Suprapubic skin (tissue), 4 donors: ENCODE measurements at regions not wholly inside any gene's neighbourhood (a gene's known extent, or its start where the extent isn't known, plus 50 kb on each side); places are given as distances from the start of the nearest gene placed in this dataset.
"Not testable (repeated sequence)": the region's sequence is repeated elsewhere in the genome, so short reads cannot be mapped to it uniquely, and the experiment has no call there.

Experiments used
- DNase-seq, 2 donors: peaks; one replicate each; pipeline ENCODE4 v3.0.0-alpha.2; 2019; ENCODE audit warnings: low spot score in 2 of 2
- H3K27ac ChIP-seq: fragments of 200-600 bp; sonication (generic); one replicate; pipeline ENCODE4 v1.5.1; 2019
- H3K27me3 ChIP-seq: fragments of 200-600 bp; sonication (generic); one replicate; pipeline ENCODE4 v1.5.1; 2019
- H3K36me3 ChIP-seq: fragments of 200-600 bp; sonication (generic); one replicate; pipeline ENCODE4 v1.5.1; 2019
- H3K4me1 ChIP-seq: fragments of 200-600 bp; sonication (generic); one replicate; pipeline ENCODE4 v1.5.1; 2019
- H3K4me3 ChIP-seq: fragments of 200-600 bp; sonication (generic); one replicate; pipeline ENCODE4 v1.5.1; 2019; ENCODE audit warnings: mild to moderate bottlenecking
- H3K9me3 ChIP-seq: fragments of 200-600 bp; sonication (generic); one replicate; pipeline ENCODE4 v1.5.1; 2019
- CTCF ChIP-seq, 2 donors: fragments of 200-600 bp in 1 of 2; fragments of 450-650 bp in 1 of 2; sonication (generic) in 1 of 2; IDR thresholded peaks; one replicate each; pipeline ENCODE4 v1.5.1; 2016 to 2019; ENCODE audit warnings: antibody characterized with exemption in 2 of 2, mild to moderate bottlenecking in 1 of 2, moderate library complexity in 1 of 2
- EP300 ChIP-seq: sonication (generic); formaldehyde crosslinking; IDR thresholded peaks from one replicate; pipeline ENCODE4 v1.6.1; 2017; ENCODE audit warnings: antibody characterized with exemption
- POLR2A ChIP-seq, 2 donors: fragments of 450-650 bp; IDR thresholded peaks; one replicate each; pipeline ENCODE4 v1.6.1; 2017; ENCODE audit warnings: antibody characterized with exemption in 2 of 2, mild to moderate bottlenecking in 2 of 2, moderate library complexity in 2 of 2
- POLR2AphosphoS5 ChIP-seq, 3 donors: sonication (generic); formaldehyde crosslinking; IDR thresholded peaks; one replicate each; pipeline ENCODE4 v1.6.1; 2017; ENCODE audit warnings: antibody characterized with exemption in 3 of 3
- WGBS: methylation state at CpG from one replicate; pipeline ENCODE4 v1.1.5; 2018; 5-methylcytosine and 5-hydroxymethylcytosine counted together

- no peak overlapping the region for H3K4me3 ChIP-seq
- H3K4me1 ChIP-seq = no peaks in the 10 kb centered on the region
- WGBS = 13% methylated on average over 5 of the region's 5 CpGs
- DNase-seq = no peak
- no peaks in the 10 kb centered on the region for H3K9me3 ChIP-seq
- no peak overlapping the region for H3K27ac ChIP-seq
- no peak for TF ChIP-seq EP300
- no peak for TF ChIP-seq POLR2A (IDR thresholded peaks at IDR 0.05)
- no peak for TF ChIP-seq POLR2AphosphoS5 (IDR thresholded peaks at IDR 0.05)
- TF ChIP-seq CTCF (IDR thresholded peaks at IDR 0.05) = no peak
- no peaks in the 10 kb centered on the region for H3K36me3 ChIP-seq
- peaks cover 11% of the 10 kb centered on the region for H3K27me3 ChIP-seq
Measured at GRCh38 chr12:5171701-5172100, 128.0 kb downstream of the KCNA5 start.

- Histone ChIP-seq H3K9me3 (no peaks in the 10 kb centered on the region), H3K36me3 (no peaks in the 10 kb centered on the region), H3K27ac (no peak overlapping the region), H3K27me3 (peaks cover 11% of the 10 kb centered on the region), H3K4me1 (no peaks in the 10 kb centered on the region), H3K4me3 (no peak overlapping the region)
- 45% methylated on average over 10 of the region's 10 CpGs for WGBS
- TF ChIP-seq POLR2A (IDR thresholded peaks at IDR 0.05) (no peak), POLR2AphosphoS5 (IDR thresholded peaks at IDR 0.05) (no peak), EP300 (no peak), CTCF (IDR thresholded peaks at IDR 0.05) (no peak)
- DNase-seq = no peak
Measured at GRCh38 chr12:5172886-5173285, 129.2 kb downstream of the KCNA5 start.

GRCh38 chr12:5173511-5174011, 129.9 kb downstream of the KCNA5 start:
- WGBS = 78% methylated on average over 10 of the region's 10 CpGs
- Histone ChIP-seq H3K36me3 (no peaks in the 10 kb centered on the region), H3K27me3 (peaks cover 14% of the 10 kb centered on the region), H3K9me3 (no peaks in the 10 kb centered on the region), H3K27ac (no peak overlapping the region), H3K4me1 (no peaks in the 10 kb centered on the region), H3K4me3 (no peak overlapping the region)
- no peak for DNase-seq
- TF ChIP-seq POLR2A (IDR thresholded peaks at IDR 0.05) (no peak), POLR2AphosphoS5 (IDR thresholded peaks at IDR 0.05) (no peak), CTCF (IDR thresholded peaks at IDR 0.05) (no peak), EP300 (no peak)

GRCh38 chr12:5175415-5175814, 131.7 kb downstream of the KCNA5 start:
- H3K9me3 ChIP-seq, DNase-seq, H3K4me1 ChIP-seq, H3K27ac ChIP-seq, H3K36me3 ChIP-seq, H3K4me3 ChIP-seq: not testable (repeated sequence)
- peaks cover 14% of the 10 kb centered on the region for H3K27me3 ChIP-seq
- 94% methylated on average over 2 of the region's 2 CpGs for WGBS

GRCh38 chr12:5176036-5176435, 132.4 kb downstream of the KCNA5 start:
- no peak for DNase-seq
- Histone ChIP-seq H3K9me3 (no peaks in the 10 kb centered on the region), H3K27me3 (peaks cover 14% of the 10 kb centered on the region), H3K4me3 (no peak overlapping the region), H3K36me3 (no peaks in the 10 kb centered on the region), H3K27ac (no peak overlapping the region), H3K4me1 (no peaks in the 10 kb centered on the region)
- TF ChIP-seq POLR2AphosphoS5 (IDR thresholded peaks at IDR 0.05) = no peak
- TF ChIP-seq EP300 = no peak
- 96% methylated on average over 2 of the region's 2 CpGs for WGBS

GRCh38 chr12:5177096-5177495, 133.4 kb downstream of the KCNA5 start:
- no peak overlapping the region for H3K27ac ChIP-seq
- no peaks in the 10 kb centered on the region for H3K9me3 ChIP-seq
- no peaks in the 10 kb centered on the region for H3K36me3 ChIP-seq
- H3K4me3 ChIP-seq = no peak overlapping the region
- H3K27me3 ChIP-seq = peaks cover 6% of the 10 kb centered on the region
- WGBS = 78% methylated on average over 3 of the region's 3 CpGs
- no peaks in the 10 kb centered on the region for H3K4me1 ChIP-seq
- TF ChIP-seq POLR2A (IDR thresholded peaks at IDR 0.05) = no peak
- no peak for TF ChIP-seq CTCF (IDR thresholded peaks at IDR 0.05)
- no peak for TF ChIP-seq EP300
- no peak for TF ChIP-seq POLR2AphosphoS5 (IDR thresholded peaks at IDR 0.05)
- DNase-seq = no peak
